OCI-LY1 (cell line): ENCODE measurements at regions not wholly inside any gene's neighbourhood (a gene's known extent, or its start where the extent isn't known, plus 50 kb on each side); places are given as distances from the start of the nearest gene placed in this dataset.

Experiments
- CTCF ChIP-seq: fragments of 200-600 bp; sonication (generic), shearing (Covaris generic); IDR thresholded peaks from 2 replicates; pipeline ENCODE4 v1.5.1; 2017; ENCODE audit warnings: mild to moderate bottlenecking, antibody characterized with exemption, low read length, moderate library complexity, mixed read lengths
- EZH2 ChIP-seq: fragments of 200-600 bp; sonication (generic), shearing (Covaris generic); IDR thresholded peaks from 2 replicates; pipeline ENCODE4 v1.8.0; 2017; ENCODE audit warnings: borderline replicate concordance, mixed run types, mild to moderate bottlenecking, antibody characterized with exemption, low read length, moderate library complexity, mixed read lengths

GRCh38 chr2:185475914-185476313, 262.7 kb upstream of the FSIP2 start:
- TF ChIP-seq CTCF (no peak), EZH2 (no peak)
